Nephron (organoid): ENCODE measurements at regions not wholly inside any gene's neighbourhood (a gene's known extent, or its start where the extent isn't known, plus 50 kb on each side); places are given as distances from the start of the nearest gene placed in this dataset.
A peak's percentile ranks its signal among the peaks of the same experiment; 100 is the strongest.
"Not testable (repeated sequence)": the region's sequence is repeated elsewhere in the genome, so short reads cannot be mapped to it uniquely, and the experiment has no call there.

Source experiments
- H3K27ac Mint-ChIP-seq, 3 experiments: 2 replicates each; pipeline ENCODE4 v1.8.0; 2020; ENCODE audit warnings: mixed read lengths in 3 of 3, mild to moderate bottlenecking in 2 of 3, moderate library complexity in 1 of 3
- H3K27me3 Mint-ChIP-seq: 2 replicates; pipeline ENCODE4 v1.8.0; 2021; ENCODE audit warnings: low read depth, mild to moderate bottlenecking, moderate library complexity, mixed read lengths
- H3K36me3 Mint-ChIP-seq: 2 replicates; pipeline ENCODE4 v1.8.0; 2020; ENCODE audit warnings: low read depth, mixed read lengths
- H3K4me1 Mint-ChIP-seq: 2 replicates; pipeline ENCODE4 v1.8.0; 2020; ENCODE audit warnings: mixed read lengths
- H3K4me3 Mint-ChIP-seq, 3 experiments: 2 replicates each; pipeline ENCODE4 v1.8.0; 2020; ENCODE audit warnings: mild to moderate bottlenecking in 3 of 3, mixed read lengths in 3 of 3, moderate library complexity in 2 of 3
- H3K9me3 Mint-ChIP-seq: 2 replicates; pipeline ENCODE4 v1.8.0; 2020; ENCODE audit warnings: mixed read lengths
- CTCF ChIP-seq, 3 experiments: fragments of 200-600 bp; sonication (generic); IDR thresholded peaks; one replicate each; pipeline ENCODE4 v1.5.0; 2021; ENCODE audit warnings: antibody characterized with exemption in 3 of 3; ENCODE audit not compliant: unreplicated experiment in 3 of 3

- no peak overlapping the region for H3K4me3 Mint-ChIP-seq
- no peaks in the 10 kb centered on the region for H3K36me3 Mint-ChIP-seq
- TF ChIP-seq CTCF (IDR thresholded peaks at IDR 0.05; ENCODE audit: unreplicated experiment in 3 of 3), result no peak
- H3K4me1 Mint-ChIP-seq, result peaks cover 5% of the 10 kb centered on the region
- no peak overlapping the region for H3K27ac Mint-ChIP-seq
- H3K9me3 Mint-ChIP-seq, result no peaks in the 10 kb centered on the region
- H3K27me3 Mint-ChIP-seq, result no peaks in the 10 kb centered on the region
These were observed 794.6 kb upstream of the LRRN3 start for GRCh38 chr7:110296321-110296720.

GRCh38 chr7:110307776-110308175, 783.2 kb upstream of the LRRN3 start:
- no peak for TF ChIP-seq CTCF (IDR thresholded peaks at IDR 0.05; ENCODE audit: unreplicated experiment in 3 of 3)
- Mint-ChIP-seq H3K36me3 (no peaks in the 10 kb centered on the region), H3K27me3 (no peaks in the 10 kb centered on the region), H3K9me3 (peaks cover 19% of the 10 kb centered on the region), H3K4me3 (no peak overlapping the region), H3K4me1 (peaks cover 5% of the 10 kb centered on the region), H3K27ac (no peak overlapping the region)

- H3K4me1 Mint-ChIP-seq, result peaks cover 5% of the 10 kb centered on the region
- no peak overlapping the region for H3K27ac Mint-ChIP-seq
- H3K4me3 Mint-ChIP-seq, result no peak overlapping the region
- H3K27me3 Mint-ChIP-seq, result no peaks in the 10 kb centered on the region
- H3K36me3 Mint-ChIP-seq, result no peaks in the 10 kb centered on the region
- no peak for TF ChIP-seq CTCF (IDR thresholded peaks at IDR 0.05; ENCODE audit: unreplicated experiment in 3 of 3)
- H3K9me3 Mint-ChIP-seq, result peaks cover 19% of the 10 kb centered on the region
These were observed 782.1 kb upstream of the LRRN3 start for GRCh38 chr7:110308791-110309190.

- H3K27ac Mint-ChIP-seq, result no peak overlapping the region
- no peaks in the 10 kb centered on the region for H3K27me3 Mint-ChIP-seq
- peaks cover 19% of the 10 kb centered on the region for H3K9me3 Mint-ChIP-seq
- H3K4me3 Mint-ChIP-seq, result no peak overlapping the region
- H3K36me3 Mint-ChIP-seq, result no peaks in the 10 kb centered on the region
- H3K4me1 Mint-ChIP-seq, result peaks cover 15% of the 10 kb centered on the region
- TF ChIP-seq CTCF (IDR thresholded peaks at IDR 0.05; ENCODE audit: unreplicated experiment in 3 of 3), result no peak
These were observed 781.0 kb upstream of the LRRN3 start for GRCh38 chr7:110309941-110310340.

- H3K9me3 Mint-ChIP-seq, result peaks cover 21% of the 10 kb centered on the region
- no peaks in the 10 kb centered on the region for H3K27me3 Mint-ChIP-seq
- H3K4me1 Mint-ChIP-seq, result peaks cover 17% of the 10 kb centered on the region
- no peak overlapping the region for H3K4me3 Mint-ChIP-seq
- H3K27ac Mint-ChIP-seq, result no peak overlapping the region
- TF ChIP-seq CTCF (IDR thresholded peaks at IDR 0.05; ENCODE audit: unreplicated experiment in 3 of 3), result no peak
- no peaks in the 10 kb centered on the region for H3K36me3 Mint-ChIP-seq
These were observed 779.4 kb upstream of the LRRN3 start for GRCh38 chr7:110311556-110311955.

GRCh38 chr7:110317541-110318265, 773.2 kb upstream of the LRRN3 start:
- peaks cover 25% of the 10 kb centered on the region for H3K9me3 Mint-ChIP-seq
- peak overlapping the region; percentile 20 to 46 (median 45) for H3K27ac Mint-ChIP-seq
- peaks cover 4% of the 10 kb centered on the region for H3K36me3 Mint-ChIP-seq
- TF ChIP-seq CTCF (IDR thresholded peaks at IDR 0.05; ENCODE audit: unreplicated experiment in 3 of 3), result no peak
- no peaks in the 10 kb centered on the region for H3K27me3 Mint-ChIP-seq
- no peak overlapping the region for H3K4me3 Mint-ChIP-seq
- peaks cover 20% of the 10 kb centered on the region for H3K4me1 Mint-ChIP-seq

GRCh38 chr7:110320285-110320684, 770.6 kb upstream of the LRRN3 start:
- H3K36me3 Mint-ChIP-seq, H3K27me3 Mint-ChIP-seq, H3K4me3 Mint-ChIP-seq, H3K27ac Mint-ChIP-seq: not testable (repeated sequence)
- Mint-ChIP-seq H3K9me3 (peaks cover 25% of the 10 kb centered on the region), H3K4me1 (peaks cover 12% of the 10 kb centered on the region)
